Bronchial epithelial cell (primary cell): ENCODE measurements at regions not wholly inside any gene's neighbourhood (a gene's known extent, or its start where the extent isn't known, plus 50 kb on each side); places are given as distances from the start of the nearest gene placed in this dataset.

Experiments
- DNase-seq: peaks from one replicate; pipeline ENCODE4 v3.0.0-alpha.2; 2010; ENCODE audit warnings: low read depth
- FAIRE-seq: peaks from 2 replicates; lab custom pipeline; 2011; peaks lifted over from hg19 to GRCh38; lab: Jason Lieb, UNC
- H3K27me3 ChIP-seq: 2 replicates; pipeline ENCODE4 v1.5.1; 2011; ENCODE audit warnings: low read length; ENCODE audit not compliant: control insufficient read depth, insufficient read depth
- H3K36me3 ChIP-seq: 2 replicates; pipeline ENCODE4 v1.5.1; 2011; ENCODE audit warnings: low read length; ENCODE audit not compliant: control insufficient read depth, insufficient read depth
- H3K4me3 ChIP-seq: 2 replicates; pipeline ENCODE4 v1.5.1; 2011; ENCODE audit warnings: mild to moderate bottlenecking, low read depth, low read length, control low read depth
- TF ChIP-seq, protein P1 (sequence below): IDR thresholded peaks from 2 replicates; pipeline ENCODE4 v1.5.1; 2011; ENCODE audit warnings: mild to moderate bottlenecking, moderate library complexity, low read length, control low read depth, inconsistent platforms; ENCODE audit not compliant: insufficient read depth, severe bottlenecking

- TF ChIP-seq, protein P1, sequence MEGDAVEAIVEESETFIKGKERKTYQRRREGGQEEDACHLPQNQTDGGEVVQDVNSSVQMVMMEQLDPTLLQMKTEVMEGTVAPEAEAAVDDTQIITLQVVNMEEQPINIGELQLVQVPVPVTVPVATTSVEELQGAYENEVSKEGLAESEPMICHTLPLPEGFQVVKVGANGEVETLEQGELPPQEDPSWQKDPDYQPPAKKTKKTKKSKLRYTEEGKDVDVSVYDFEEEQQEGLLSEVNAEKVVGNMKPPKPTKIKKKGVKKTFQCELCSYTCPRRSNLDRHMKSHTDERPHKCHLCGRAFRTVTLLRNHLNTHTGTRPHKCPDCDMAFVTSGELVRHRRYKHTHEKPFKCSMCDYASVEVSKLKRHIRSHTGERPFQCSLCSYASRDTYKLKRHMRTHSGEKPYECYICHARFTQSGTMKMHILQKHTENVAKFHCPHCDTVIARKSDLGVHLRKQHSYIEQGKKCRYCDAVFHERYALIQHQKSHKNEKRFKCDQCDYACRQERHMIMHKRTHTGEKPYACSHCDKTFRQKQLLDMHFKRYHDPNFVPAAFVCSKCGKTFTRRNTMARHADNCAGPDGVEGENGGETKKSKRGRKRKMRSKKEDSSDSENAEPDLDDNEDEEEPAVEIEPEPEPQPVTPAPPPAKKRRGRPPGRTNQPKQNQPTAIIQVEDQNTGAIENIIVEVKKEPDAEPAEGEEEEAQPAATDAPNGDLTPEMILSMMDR, result no peak
- no peak overlapping the region for H3K4me3 ChIP-seq
- H3K27me3 ChIP-seq, result no peaks in the 10 kb centered on the region
- H3K36me3 ChIP-seq, result no peaks in the 10 kb centered on the region
- DNase-seq, result no peak
- no peak for FAIRE-seq
Measured at GRCh38 chr4:34183926-34184325, 2060.4 kb downstream of the ARAP2 start.

DNA sequence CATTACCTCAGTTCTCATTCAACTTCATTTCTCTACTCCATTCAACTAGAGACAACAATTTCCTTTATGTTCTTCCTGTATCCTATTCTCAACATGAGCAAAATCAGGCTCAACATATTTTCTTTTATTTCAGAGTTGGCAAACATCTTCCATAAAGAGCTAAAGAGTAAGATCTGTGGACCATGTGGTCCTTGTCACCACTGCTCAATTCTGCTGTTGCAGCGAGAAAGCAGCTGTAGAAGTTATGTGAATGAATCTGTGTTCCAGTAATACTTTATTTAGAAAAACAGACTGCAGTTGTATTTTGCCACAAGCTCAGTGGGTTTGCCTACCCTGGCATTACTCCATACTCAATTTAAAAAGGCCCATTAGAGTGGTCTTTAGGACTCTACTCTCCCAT lies 2057.3 kb downstream of the ARAP2 start:
- H3K36me3 ChIP-seq, result no peaks in the 10 kb centered on the region
- H3K27me3 ChIP-seq, result no peaks in the 10 kb centered on the region
- DNase-seq, result no peak
- no peak for FAIRE-seq
- TF ChIP-seq, protein P1, result no peak
- H3K4me3 ChIP-seq, result no peak overlapping the region

- no peak for FAIRE-seq
- TF ChIP-seq, protein P1, result no peak
Measured at GRCh38 chr4:34191443-34191842, 2052.9 kb downstream of the ARAP2 start.

GRCh38 chr4:34193451-34194154 lies 2050.7 kb downstream of the ARAP2 start:
- no peak overlapping the region for H3K4me3 ChIP-seq
- no peak for FAIRE-seq
- H3K27me3 ChIP-seq, result no peaks in the 10 kb centered on the region
- DNase-seq, result peak; percentile 39
- TF ChIP-seq, protein P1, result no peak
- H3K36me3 ChIP-seq, result no peaks in the 10 kb centered on the region

More at GRCh38 chr4:34191443-34191842, 2052.9 kb downstream of the ARAP2 start:
- Histone ChIP-seq H3K4me3 (no peak overlapping the region), H3K36me3 (no peaks in the 10 kb centered on the region), H3K27me3 (no peaks in the 10 kb centered on the region)
- no peak for DNase-seq

GRCh38 chr4:34194585-34194984 lies 2049.7 kb downstream of the ARAP2 start:
- no peaks in the 10 kb centered on the region for H3K27me3 ChIP-seq
- TF ChIP-seq, protein P1, result no peak
- no peak for DNase-seq
- no peak for FAIRE-seq
- no peaks in the 10 kb centered on the region for H3K36me3 ChIP-seq
- H3K4me3 ChIP-seq, result no peak overlapping the region

DNA sequence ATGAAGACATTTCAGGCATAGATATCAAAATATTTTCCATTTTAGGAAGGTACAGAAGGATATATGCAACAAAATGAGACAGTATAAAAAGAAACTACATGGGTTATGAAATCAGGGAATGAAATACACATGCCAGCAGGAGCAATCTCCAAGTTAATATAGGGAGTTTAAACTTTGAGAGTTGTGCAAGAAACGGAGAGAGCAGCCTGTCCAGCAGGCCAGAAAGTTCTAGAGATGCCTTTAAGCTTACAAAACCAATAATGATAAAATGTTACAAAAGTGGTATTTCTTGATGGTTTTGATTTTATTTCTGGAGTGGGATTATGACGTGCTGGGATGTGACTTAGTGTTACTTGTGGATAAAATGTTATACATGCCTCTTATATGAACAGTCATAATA lies 2047.9 kb downstream of the ARAP2 start:
- FAIRE-seq, result no peak
- H3K27me3 ChIP-seq, result no peaks in the 10 kb centered on the region
- no peaks in the 10 kb centered on the region for H3K36me3 ChIP-seq
- TF ChIP-seq, protein P1, result no peak
- no peak overlapping the region for H3K4me3 ChIP-seq
- no peak for DNase-seq
